ENCODE measurements at regions not wholly inside any gene's neighbourhood (a gene's known extent, or its start where the extent isn't known, plus 50 kb on each side); places are given as distances from the start of the nearest gene placed in this dataset.

- no peak for TF ChIP-seq CTCF (IDR thresholded peaks at IDR 0.05)
These were observed 210.8 kb upstream of the SMARCA2 start for GRCh38 chr9:1804128-1804865.

GRCh38 chr9:1829719-1830118 lies 185.4 kb upstream of the SMARCA2 start:
- Mint-ChIP-seq H3K27ac (ENCODE audit: unreplicated experiment) (no peak overlapping the region), H3K36me3 (ENCODE audit: unreplicated experiment) (no peaks in the 10 kb centered on the region), H3K4me1 (ENCODE audit: unreplicated experiment) (no peaks in the 10 kb centered on the region), H3K27me3 (ENCODE audit: unreplicated experiment) (no peaks in the 10 kb centered on the region), H3K4me3 (ENCODE audit: unreplicated experiment) (no peak overlapping the region), H3K9me3 (ENCODE audit: unreplicated experiment) (no peaks in the 10 kb centered on the region)
- DNase-seq (ENCODE audit: extremely low spot score, unreplicated experiment): no peak
- TF ChIP-seq CTCF (IDR thresholded peaks at IDR 0.05): no peak

More at GRCh38 chr9:1804128-1804865, 210.8 kb upstream of the SMARCA2 start:
- H3K4me1 Mint-ChIP-seq (ENCODE audit: unreplicated experiment): no peaks in the 10 kb centered on the region
- H3K27ac Mint-ChIP-seq (ENCODE audit: unreplicated experiment): no peak overlapping the region
- H3K4me3 Mint-ChIP-seq (ENCODE audit: unreplicated experiment): no peak overlapping the region
- peaks cover 12% of the 10 kb centered on the region for H3K9me3 Mint-ChIP-seq (ENCODE audit: unreplicated experiment)
- H3K27me3 Mint-ChIP-seq (ENCODE audit: unreplicated experiment): no peaks in the 10 kb centered on the region
- no peaks in the 10 kb centered on the region for H3K36me3 Mint-ChIP-seq (ENCODE audit: unreplicated experiment)
- no peak for DNase-seq (ENCODE audit: extremely low spot score, unreplicated experiment)

- TF ChIP-seq CTCF (IDR thresholded peaks at IDR 0.05): no peak
- Mint-ChIP-seq H3K4me3 (ENCODE audit: unreplicated experiment) (no peak overlapping the region), H3K27ac (ENCODE audit: unreplicated experiment) (no peak overlapping the region), H3K36me3 (ENCODE audit: unreplicated experiment) (no peaks in the 10 kb centered on the region), H3K9me3 (ENCODE audit: unreplicated experiment) (no peaks in the 10 kb centered on the region), H3K4me1 (ENCODE audit: unreplicated experiment) (no peaks in the 10 kb centered on the region), H3K27me3 (ENCODE audit: unreplicated experiment) (no peaks in the 10 kb centered on the region)
- no peak for DNase-seq (ENCODE audit: extremely low spot score, unreplicated experiment)
These were observed 182.2 kb upstream of the SMARCA2 start for GRCh38 chr9:1832960-1833359.

- no peaks in the 10 kb centered on the region for H3K36me3 Mint-ChIP-seq (ENCODE audit: unreplicated experiment)
- no peak overlapping the region for H3K4me3 Mint-ChIP-seq (ENCODE audit: unreplicated experiment)
These were observed 177.6 kb upstream of the SMARCA2 start for GRCh38 chr9:1837453-1838084.

More at GRCh38 chr9:1837453-1838084, 177.6 kb upstream of the SMARCA2 start:
- TF ChIP-seq CTCF (IDR thresholded peaks at IDR 0.05): peak; percentile 34
- Mint-ChIP-seq H3K27me3 (ENCODE audit: unreplicated experiment) (no peaks in the 10 kb centered on the region), H3K9me3 (ENCODE audit: unreplicated experiment) (no peaks in the 10 kb centered on the region), H3K27ac (ENCODE audit: unreplicated experiment) (no peak overlapping the region), H3K4me1 (ENCODE audit: unreplicated experiment) (no peaks in the 10 kb centered on the region)
- no peak for DNase-seq (ENCODE audit: extremely low spot score, unreplicated experiment)

Measured in osteocyte (in vitro differentiated cells).